AG09319 (cell line): ENCODE measurements at regions not wholly inside any gene's neighbourhood (a gene's known extent, or its start where the extent isn't known, plus 50 kb on each side); places are given as distances from the start of the nearest gene placed in this dataset.

ENCODE experiments used
- DNase-seq: peaks from one replicate; pipeline ENCODE4 v3.0.0-alpha.2; 2010; ENCODE audit warnings: low read depth; ENCODE audit errors: extremely low read depth
- CTCF ChIP-seq: IDR thresholded peaks from 2 replicates; pipeline ENCODE4 v1.5.1; 2011; ENCODE audit warnings: low read depth, mild to moderate bottlenecking, inconsistent platforms, low read length, moderate library complexity

- TF ChIP-seq CTCF, result no peak
- no peak for DNase-seq
These were observed 125.3 kb upstream of the RUNX3 start for GRCh38 chr1:25055324-25055780.

GRCh38 chr1:25054526-25055323 lies 124.6 kb upstream of the RUNX3 start:
- TF ChIP-seq CTCF, result no peak
- DNase-seq, result no peak

GRCh38 chr1:25053576-25054250 lies 123.6 kb upstream of the RUNX3 start:
- no peak for TF ChIP-seq CTCF
- no peak for DNase-seq

GRCh38 chr1:25051906-25052305 lies 121.8 kb upstream of the RUNX3 start:
- no peak for DNase-seq
- TF ChIP-seq CTCF, result no peak

GRCh38 chr1:25051504-25051903 lies 121.4 kb upstream of the RUNX3 start:
- TF ChIP-seq CTCF, result no peak
- DNase-seq, result no peak

GRCh38 chr1:25050165-25050564 lies 120.1 kb upstream of the RUNX3 start:
- no peak for TF ChIP-seq CTCF
- DNase-seq, result no peak

GRCh38 chr1:25049190-25049589 lies 119.1 kb upstream of the RUNX3 start:
- DNase-seq, result no peak

More at GRCh38 chr1:25049190-25049589, 119.1 kb upstream of the RUNX3 start:
- TF ChIP-seq CTCF, result no peak
